HEK293 (cell line): ENCODE measurements at regions not wholly inside any gene's neighbourhood (a gene's known extent, or its start where the extent isn't known, plus 50 kb on each side); places are given as distances from the start of the nearest gene placed in this dataset.

Experiments
- CTCF ChIA-PET: fragments of 350-600 bp; formaldehyde crosslinking; extraction: SDS; loops from one replicate; lab custom pipeline; 2021; ENCODE audit warnings: antibody characterized with exemption; lab: Yijun Ruan, JAX
- POLR2A ChIA-PET: fragments of 300-600 bp; formaldehyde crosslinking; extraction: SDS; loops from one replicate; lab custom pipeline; 2020; ENCODE audit warnings: antibody characterized with exemption, inconsistent platforms; lab: Yijun Ruan, JAX
- H3K27ac ChIP-seq: fragments of 200-500 bp; sonication (Bioruptor generic); 2 replicates; pipeline ENCODE4 v1.5.1; 2014; ENCODE audit warnings: low read depth, low read length, control low read depth, inconsistent platforms; ENCODE audit errors: extremely low read depth
- H3K36me3 ChIP-seq, 2 experiments: fragments of 200-500 bp in 1 of 2; sonication (Bioruptor generic) in 1 of 2; 1 replicate in 1 of 2; 2 replicates in 1 of 2; pipeline ENCODE4 v1.5.1; 2014 to 2017; ENCODE audit warnings: inconsistent platforms in 2 of 2, low read length in 2 of 2; ENCODE audit not compliant: control insufficient read depth in 2 of 2, insufficient read depth in 1 of 2
- H3K4me1 ChIP-seq: fragments of 200-500 bp; sonication (Bioruptor generic); 2 replicates; pipeline ENCODE4 v1.5.1; 2014; ENCODE audit warnings: mild to moderate bottlenecking, low read length, inconsistent platforms; ENCODE audit not compliant: control insufficient read depth, insufficient read depth
- H3K4me3 ChIP-seq: 2 replicates; pipeline ENCODE4 v1.5.1; 2011; ENCODE audit warnings: low read depth, mild to moderate bottlenecking, control low read depth, low read length, moderate library complexity
- H3K9me3 ChIP-seq: fragments of 200-500 bp; sonication (Bioruptor generic); 2 replicates; pipeline ENCODE4 v1.5.1; 2014; ENCODE audit warnings: low read depth, low read length, inconsistent platforms; ENCODE audit not compliant: control insufficient read depth, insufficient read depth
- KLF16 ChIP-seq: fragments of 450-650 bp; formaldehyde crosslinking; IDR thresholded peaks from 2 replicates; pipeline ENCODE4 v1.5.1; 2017; ENCODE audit warnings: missing biosample characterization, missing genetic modification characterization
- OVOL3 ChIP-seq: fragments of 450-650 bp; formaldehyde crosslinking; IDR thresholded peaks from 2 replicates; pipeline ENCODE4 v1.5.1; 2016; ENCODE audit warnings: missing biosample characterization, missing genetic modification characterization
- SCRT2 ChIP-seq: fragments of 450-650 bp; formaldehyde crosslinking; IDR thresholded peaks from 2 replicates; pipeline ENCODE4 v1.5.1; 2016; ENCODE audit warnings: missing biosample characterization, missing genetic modification characterization
- YY1 ChIP-seq: fragments of 450-650 bp; formaldehyde crosslinking; IDR thresholded peaks from 2 replicates; pipeline ENCODE4 v1.5.1; 2018; ENCODE audit warnings: missing biosample characterization, missing genetic modification characterization
- ZNF169 ChIP-seq: fragments of 450-650 bp; formaldehyde crosslinking; IDR thresholded peaks from 2 replicates; pipeline ENCODE4 v1.5.1; 2016; ENCODE audit warnings: missing biosample characterization, missing genetic modification characterization
- ZNF2 ChIP-seq: fragments of 450-650 bp; formaldehyde crosslinking; IDR thresholded peaks from 2 replicates; pipeline ENCODE4 v1.5.1; 2016; ENCODE audit warnings: missing biosample characterization, missing genetic modification characterization
- ZNF416 ChIP-seq: fragments of 450-650 bp; formaldehyde crosslinking; IDR thresholded peaks from 2 replicates; pipeline ENCODE4 v1.5.1; 2016; ENCODE audit warnings: missing biosample characterization, missing genetic modification characterization
- ZNF48 ChIP-seq: fragments of 450-650 bp; formaldehyde crosslinking; IDR thresholded peaks from 2 replicates; pipeline ENCODE4 v1.5.1; 2016; ENCODE audit warnings: missing biosample characterization, missing genetic modification characterization
- ZNF549 ChIP-seq: fragments of 450-650 bp; IDR thresholded peaks from 2 replicates; pipeline ENCODE4 v1.5.1; 2018; ENCODE audit warnings: missing biosample characterization, missing genetic modification characterization, mild to moderate bottlenecking, inconsistent platforms, moderate library complexity
- ZNF571 ChIP-seq: fragments of 450-650 bp; formaldehyde crosslinking; IDR thresholded peaks from 2 replicates; pipeline ENCODE4 v1.5.0; 2017; ENCODE audit warnings: missing biosample characterization, missing genetic modification characterization
- ZNF596 ChIP-seq: fragments of 450-650 bp; IDR thresholded peaks from 2 replicates; pipeline ENCODE4 v1.5.0; 2018; ENCODE audit warnings: missing biosample characterization, mild to moderate bottlenecking, missing genetic modification characterization, moderate library complexity
- ZNF600 ChIP-seq: fragments of 450-650 bp; formaldehyde crosslinking; IDR thresholded peaks from 2 replicates; pipeline ENCODE4 v1.5.1; 2016; ENCODE audit warnings: missing biosample characterization, missing genetic modification characterization
- ZNF624 ChIP-seq: fragments of 450-650 bp; formaldehyde crosslinking; IDR thresholded peaks from 2 replicates; pipeline ENCODE4 v1.5.1; 2017; ENCODE audit warnings: missing biosample characterization, missing genetic modification characterization
- ZNF654 ChIP-seq: fragments of 450-650 bp; formaldehyde crosslinking; IDR thresholded peaks from 2 replicates; pipeline ENCODE4 v1.5.1; 2016; ENCODE audit warnings: low read depth, missing biosample characterization, missing genetic modification characterization
- ZNF747 ChIP-seq: fragments of 450-650 bp; formaldehyde crosslinking; IDR thresholded peaks from 2 replicates; pipeline ENCODE4 v1.5.1; 2016; ENCODE audit warnings: missing biosample characterization, missing genetic modification characterization
- ZNF785 ChIP-seq: fragments of 450-650 bp; formaldehyde crosslinking; IDR thresholded peaks from 2 replicates; pipeline ENCODE4 v1.5.1; 2016; ENCODE audit warnings: missing biosample characterization, missing genetic modification characterization
- ZNF792 ChIP-seq: fragments of 450-650 bp; formaldehyde crosslinking; IDR thresholded peaks from 2 replicates; pipeline ENCODE4 v1.5.1; 2016; ENCODE audit warnings: missing biosample characterization, missing genetic modification characterization
- ZSCAN16 ChIP-seq: fragments of 450-650 bp; formaldehyde crosslinking; IDR thresholded peaks from 2 replicates; pipeline ENCODE4 v1.5.1; 2016; ENCODE audit warnings: missing biosample characterization, missing genetic modification characterization
- TF ChIP-seq, protein P1 (sequence below): fragments of 450-650 bp; formaldehyde crosslinking; IDR thresholded peaks from 2 replicates; pipeline ENCODE4 v1.5.1; 2016; ENCODE audit warnings: missing biosample characterization, missing genetic modification characterization
- TF ChIP-seq, protein P2 (sequence below): fragments of 450-650 bp; formaldehyde crosslinking; IDR thresholded peaks from 2 replicates; pipeline ENCODE4 v1.5.0; 2017; ENCODE audit warnings: missing biosample characterization, missing genetic modification characterization, borderline replicate concordance
- TF ChIP-seq, protein P3 (sequence below): fragments of 450-650 bp; formaldehyde crosslinking; IDR thresholded peaks from 2 replicates; pipeline ENCODE4 v1.5.1; 2016; ENCODE audit warnings: missing biosample characterization, missing genetic modification characterization

DNA sequence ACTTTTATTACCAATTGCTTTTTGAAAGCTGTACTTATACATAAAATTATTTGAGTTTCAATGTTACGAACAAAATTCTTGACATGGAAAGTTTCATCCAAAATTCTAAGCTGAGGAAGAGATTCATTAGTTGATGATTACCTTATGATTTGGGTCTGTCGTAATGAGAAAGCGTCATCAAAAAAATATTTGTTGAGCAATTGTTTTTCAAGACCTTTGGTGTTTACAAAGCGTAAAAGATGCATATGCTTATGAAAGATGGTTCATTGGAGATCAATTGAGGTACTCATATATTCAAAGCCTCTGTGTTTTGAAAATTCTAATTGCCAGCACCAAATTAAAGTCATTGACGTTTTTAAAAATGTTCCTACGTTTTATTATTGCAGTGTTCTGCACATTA is 110.5 kb upstream of the DOK5 start:
- H3K4me3 ChIP-seq = no peak overlapping the region
- H3K9me3 ChIP-seq = no peaks in the 10 kb centered on the region
- no peak for TF ChIP-seq OVOL3 (tag by site-specific recombination)
- no peak for TF ChIP-seq ZNF654 (tag by site-specific recombination)
- no peak for TF ChIP-seq ZNF792 (tag by site-specific recombination)
- no peak for TF ChIP-seq YY1 (tag by site-specific recombination)
- TF ChIP-seq, protein P1, sequence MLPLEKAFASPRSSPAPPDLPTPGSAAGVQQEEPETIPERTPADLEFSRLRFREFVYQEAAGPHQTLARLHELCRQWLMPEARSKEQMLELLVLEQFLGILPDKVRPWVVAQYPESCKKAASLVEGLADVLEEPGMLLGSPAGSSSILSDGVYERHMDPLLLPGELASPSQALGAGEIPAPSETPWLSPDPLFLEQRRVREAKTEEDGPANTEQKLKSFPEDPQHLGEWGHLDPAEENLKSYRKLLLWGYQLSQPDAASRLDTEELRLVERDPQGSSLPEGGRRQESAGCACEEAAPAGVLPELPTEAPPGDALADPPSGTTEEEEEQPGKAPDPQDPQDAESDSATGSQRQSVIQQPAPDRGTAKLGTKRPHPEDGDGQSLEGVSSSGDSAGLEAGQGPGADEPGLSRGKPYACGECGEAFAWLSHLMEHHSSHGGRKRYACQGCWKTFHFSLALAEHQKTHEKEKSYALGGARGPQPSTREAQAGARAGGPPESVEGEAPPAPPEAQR (tag by site-specific recombination) = no peak
- no peak for TF ChIP-seq ZNF747 (tag by site-specific recombination)
- TF ChIP-seq ZNF549 = no peak
- TF ChIP-seq ZSCAN16 (tag by site-specific recombination) = no peak
- TF ChIP-seq ZNF596 (tag by site-specific recombination) = no peak
- ChIA-PET CTCF (interaction anchor here (1.0 kb wide), 1 partner anchor 165 kb away, joined by 3 read pairs; no protein-coding TSS in a partner anchor), POLR2A (no interaction called here)
- no peaks in the 10 kb centered on the region for H3K36me3 ChIP-seq
- no peaks in the 10 kb centered on the region for H3K4me1 ChIP-seq
- H3K27ac ChIP-seq = no peak overlapping the region

DNA sequence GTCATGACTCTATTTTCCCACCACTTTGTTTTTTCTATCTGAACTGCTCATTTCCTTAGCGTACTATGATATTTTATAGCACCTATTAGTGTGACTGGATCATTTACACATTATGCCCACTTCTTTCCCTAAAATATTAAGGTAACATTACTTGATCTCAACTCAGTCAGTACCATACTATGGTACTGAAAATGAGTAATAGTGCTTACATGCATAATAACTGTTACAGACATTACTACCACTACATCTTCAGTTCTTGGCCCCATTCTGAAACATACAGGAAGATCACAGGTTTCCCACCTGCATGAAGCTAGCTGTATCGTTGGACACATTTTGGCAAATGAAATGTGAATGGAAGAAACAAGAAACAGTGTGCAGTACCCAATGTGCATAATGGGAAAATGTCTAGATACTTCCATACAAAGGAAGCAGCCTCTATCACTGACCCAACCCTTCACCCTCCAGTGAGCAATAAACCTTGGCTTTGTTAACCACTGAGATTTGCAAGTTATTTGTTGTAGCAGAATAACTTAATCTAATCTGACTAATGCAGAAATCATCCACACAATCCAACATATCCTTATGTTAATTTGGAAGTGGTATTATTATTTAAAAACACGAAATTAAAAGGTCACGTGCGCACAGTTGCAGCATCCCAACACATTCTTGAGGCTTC is 108.6 kb upstream of the DOK5 start:
- H3K27ac ChIP-seq = no peak overlapping the region
- H3K36me3 ChIP-seq = no peaks in the 10 kb centered on the region
- TF ChIP-seq ZNF600 (tag by site-specific recombination) (no peak), ZNF624 (tag by site-specific recombination) (no peak), ZNF571 (tag by site-specific recombination) (no peak), ZNF48 (no peak), ZNF169 (tag by site-specific recombination) (no peak), ZNF2 (tag by site-specific recombination) (no peak), KLF16 (tag by site-specific recombination) (no peak), ZNF785 (no peak), SCRT2 (tag by site-specific recombination) (no peak), ZNF416 (tag by site-specific recombination) (no peak)
- TF ChIP-seq, protein P2, sequence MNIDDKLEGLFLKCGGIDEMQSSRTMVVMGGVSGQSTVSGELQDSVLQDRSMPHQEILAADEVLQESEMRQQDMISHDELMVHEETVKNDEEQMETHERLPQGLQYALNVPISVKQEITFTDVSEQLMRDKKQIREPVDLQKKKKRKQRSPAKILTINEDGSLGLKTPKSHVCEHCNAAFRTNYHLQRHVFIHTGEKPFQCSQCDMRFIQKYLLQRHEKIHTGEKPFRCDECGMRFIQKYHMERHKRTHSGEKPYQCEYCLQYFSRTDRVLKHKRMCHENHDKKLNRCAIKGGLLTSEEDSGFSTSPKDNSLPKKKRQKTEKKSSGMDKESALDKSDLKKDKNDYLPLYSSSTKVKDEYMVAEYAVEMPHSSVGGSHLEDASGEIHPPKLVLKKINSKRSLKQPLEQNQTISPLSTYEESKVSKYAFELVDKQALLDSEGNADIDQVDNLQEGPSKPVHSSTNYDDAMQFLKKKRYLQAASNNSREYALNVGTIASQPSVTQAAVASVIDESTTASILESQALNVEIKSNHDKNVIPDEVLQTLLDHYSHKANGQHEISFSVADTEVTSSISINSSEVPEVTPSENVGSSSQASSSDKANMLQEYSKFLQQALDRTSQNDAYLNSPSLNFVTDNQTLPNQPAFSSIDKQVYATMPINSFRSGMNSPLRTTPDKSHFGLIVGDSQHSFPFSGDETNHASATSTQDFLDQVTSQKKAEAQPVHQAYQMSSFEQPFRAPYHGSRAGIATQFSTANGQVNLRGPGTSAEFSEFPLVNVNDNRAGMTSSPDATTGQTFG = no peak
- TF ChIP-seq, protein P3, sequence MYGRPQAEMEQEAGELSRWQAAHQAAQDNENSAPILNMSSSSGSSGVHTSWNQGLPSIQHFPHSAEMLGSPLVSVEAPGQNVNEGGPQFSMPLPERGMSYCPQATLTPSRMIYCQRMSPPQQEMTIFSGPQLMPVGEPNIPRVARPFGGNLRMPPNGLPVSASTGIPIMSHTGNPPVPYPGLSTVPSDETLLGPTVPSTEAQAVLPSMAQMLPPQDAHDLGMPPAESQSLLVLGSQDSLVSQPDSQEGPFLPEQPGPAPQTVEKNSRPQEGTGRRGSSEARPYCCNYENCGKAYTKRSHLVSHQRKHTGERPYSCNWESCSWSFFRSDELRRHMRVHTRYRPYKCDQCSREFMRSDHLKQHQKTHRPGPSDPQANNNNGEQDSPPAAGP (tag by site-specific recombination) = no peak
- H3K9me3 ChIP-seq = no peaks in the 10 kb centered on the region
- POLR2A ChIA-PET = no interaction called here
- no peak overlapping the region for H3K4me3 ChIP-seq
- no peaks in the 10 kb centered on the region for H3K4me1 ChIP-seq
- CTCF ChIA-PET = interaction anchor here (0.6 kb wide), 1 partner anchor 263 kb away, joined by 3 read pairs; no protein-coding TSS in a partner anchor
